ENCODE measurements at regions not wholly inside any gene's neighbourhood (a gene's known extent, or its start where the extent isn't known, plus 50 kb on each side); places are given as distances from the start of the nearest gene placed in this dataset.

GRCh38 chr2:15107137-15107536 lies 454.0 kb downstream of the NBAS start:
- no peak for DNase-seq

GRCh38 chr2:15111718-15112117 lies 449.4 kb downstream of the NBAS start:
- no peak for DNase-seq

- DNase-seq, result no peak
Measured at GRCh38 chr2:15112216-15112615, 448.9 kb downstream of the NBAS start.

- no peak for DNase-seq
Measured at GRCh38 chr2:15115776-15116175, 445.4 kb downstream of the NBAS start.

GRCh38 chr2:15116830-15117229 lies 444.3 kb downstream of the NBAS start:
- DNase-seq, result no peak
